OCI-LY7 (cell line): ENCODE measurements at regions not wholly inside any gene's neighbourhood (a gene's known extent, or its start where the extent isn't known, plus 50 kb on each side); places are given as distances from the start of the nearest gene placed in this dataset.

Source experiments
- CTCF ChIP-seq: fragments of 200-600 bp; sonication (generic); conservative IDR thresholded peaks from 2 replicates; pipeline ENCODE4 v1.5.1; 2014; ENCODE audit warnings: mild to moderate bottlenecking, antibody characterized with exemption, low read length, moderate library complexity, mixed read lengths
- EZH2phosphoT487 ChIP-seq: fragments of 200-600 bp; sonication (generic); IDR thresholded peaks from 2 replicates; pipeline ENCODE4 v1.6.1; 2018; ENCODE audit warnings: low read depth, borderline replicate concordance, mild to moderate bottlenecking, mixed run types, antibody characterized with exemption, low read length, moderate library complexity, mixed read lengths

GRCh38 chr7:106448992-106449859, 164.4 kb upstream of the NAMPT start:
- TF ChIP-seq CTCF (no peak), EZH2phosphoT487 (no peak)
